Breast epithelium (tissue), 3 donors: ENCODE measurements at regions not wholly inside any gene's neighbourhood (a gene's known extent, or its start where the extent isn't known, plus 50 kb on each side); places are given as distances from the start of the nearest gene placed in this dataset.

Experiments used
- CTCF ChIP-seq, 3 donors: fragments of 450-650 bp; IDR thresholded peaks; one replicate each; pipeline ENCODE4 v1.5.1; 2016 to 2017; ENCODE audit warnings: antibody characterized with exemption in 3 of 3, mild to moderate bottlenecking in 3 of 3, moderate library complexity in 3 of 3
- POLR2A ChIP-seq: fragments of 450-650 bp; IDR thresholded peaks from one replicate; pipeline ENCODE4 v1.6.1; 2016; ENCODE audit warnings: antibody characterized with exemption, mild to moderate bottlenecking, moderate library complexity
- POLR2AphosphoS5 ChIP-seq, 3 donors: sonication (generic); formaldehyde crosslinking; IDR thresholded peaks; one replicate each; pipeline ENCODE4 v1.6.1; 2017; ENCODE audit warnings: antibody characterized with exemption in 3 of 3

GRCh38 chr12:125689576-125690410 lies 624.6 kb downstream of the AACS start:
- no peak for TF ChIP-seq CTCF (IDR thresholded peaks at IDR 0.05)
- TF ChIP-seq POLR2A, result no peak
- no peak for TF ChIP-seq POLR2AphosphoS5 (IDR thresholded peaks at IDR 0.05)
